HEK293T (cell line): ENCODE measurements at regions not wholly inside any gene's neighbourhood (a gene's known extent, or its start where the extent isn't known, plus 50 kb on each side); places are given as distances from the start of the nearest gene placed in this dataset.

ENCODE experiments used
- CTBP1 ChIP-seq: fragments of 450-650 bp; IDR thresholded peaks from 2 replicates; pipeline ENCODE4 v1.6.1; 2016; ENCODE audit warnings: borderline replicate concordance
- ELF4 ChIP-seq: fragments of 450-650 bp; IDR thresholded peaks from 2 replicates; pipeline ENCODE4 v1.6.1; 2017; ENCODE audit warnings: antibody characterized with exemption
- L3MBTL2 ChIP-seq: fragments of 450-650 bp; conservative IDR thresholded peaks from 2 replicates; pipeline ENCODE4 v1.6.1; 2016; ENCODE audit warnings: mild to moderate bottlenecking
- LEF1 ChIP-seq: fragments of 450-650 bp; IDR thresholded peaks from 2 replicates; pipeline ENCODE4 v1.6.1; 2017; ENCODE audit warnings: mild to moderate bottlenecking, borderline replicate concordance
- SP1 ChIP-seq: fragments of 450-650 bp; IDR thresholded peaks from 2 replicates; pipeline ENCODE4 v1.6.1; 2017
- SUZ12 ChIP-seq: fragments of 450-650 bp; IDR thresholded peaks from 2 replicates; pipeline ENCODE4 v1.6.1; 2016; ENCODE audit warnings: mild to moderate bottlenecking
- TARDBP ChIP-seq: fragments of 450-650 bp; IDR thresholded peaks from 2 replicates; pipeline ENCODE4 v1.6.1; 2016
- ZNF384 ChIP-seq: fragments of 450-650 bp; IDR thresholded peaks from 2 replicates; pipeline ENCODE4 v1.6.1; 2016
- TF ChIP-seq, protein P1 (sequence below): fragments of 450-650 bp; IDR thresholded peaks from 2 replicates; pipeline ENCODE4 v1.6.1; 2016

DNA sequence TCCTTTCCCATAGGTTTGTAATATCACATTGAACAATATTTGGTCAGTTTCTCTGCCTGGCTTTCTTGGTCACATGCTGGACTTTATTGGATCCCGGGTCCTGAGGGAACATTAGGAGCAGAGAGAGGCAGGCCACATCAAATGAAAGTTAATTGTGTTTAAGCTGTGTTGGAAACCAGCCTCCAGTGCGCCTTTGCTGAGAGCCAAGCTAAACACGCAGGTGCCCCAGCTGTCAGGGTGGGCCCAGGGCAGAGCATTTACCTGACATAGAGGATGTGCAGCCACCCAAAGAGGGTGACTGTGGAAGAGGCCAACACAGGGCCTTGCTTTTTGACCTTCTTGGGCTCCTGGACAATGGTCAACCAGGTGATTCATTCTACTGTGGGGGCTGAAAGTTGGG is 149.3 kb downstream of the EBLN2 start:
- TF ChIP-seq ELF4 (no peak), SP1 (no peak), SUZ12 (no peak), TARDBP (no peak), CTBP1 (no peak), L3MBTL2 (no peak), LEF1 (no peak), ZNF384 (no peak)
- TF ChIP-seq, protein P1, sequence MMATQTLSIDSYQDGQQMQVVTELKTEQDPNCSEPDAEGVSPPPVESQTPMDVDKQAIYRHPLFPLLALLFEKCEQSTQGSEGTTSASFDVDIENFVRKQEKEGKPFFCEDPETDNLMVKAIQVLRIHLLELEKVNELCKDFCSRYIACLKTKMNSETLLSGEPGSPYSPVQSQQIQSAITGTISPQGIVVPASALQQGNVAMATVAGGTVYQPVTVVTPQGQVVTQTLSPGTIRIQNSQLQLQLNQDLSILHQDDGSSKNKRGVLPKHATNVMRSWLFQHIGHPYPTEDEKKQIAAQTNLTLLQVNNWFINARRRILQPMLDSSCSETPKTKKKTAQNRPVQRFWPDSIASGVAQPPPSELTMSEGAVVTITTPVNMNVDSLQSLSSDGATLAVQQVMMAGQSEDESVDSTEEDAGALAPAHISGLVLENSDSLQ: no peak
